ENCODE measurements at regions not wholly inside any gene's neighbourhood (a gene's known extent, or its start where the extent isn't known, plus 50 kb on each side); places are given as distances from the start of the nearest gene placed in this dataset.

DNA sequence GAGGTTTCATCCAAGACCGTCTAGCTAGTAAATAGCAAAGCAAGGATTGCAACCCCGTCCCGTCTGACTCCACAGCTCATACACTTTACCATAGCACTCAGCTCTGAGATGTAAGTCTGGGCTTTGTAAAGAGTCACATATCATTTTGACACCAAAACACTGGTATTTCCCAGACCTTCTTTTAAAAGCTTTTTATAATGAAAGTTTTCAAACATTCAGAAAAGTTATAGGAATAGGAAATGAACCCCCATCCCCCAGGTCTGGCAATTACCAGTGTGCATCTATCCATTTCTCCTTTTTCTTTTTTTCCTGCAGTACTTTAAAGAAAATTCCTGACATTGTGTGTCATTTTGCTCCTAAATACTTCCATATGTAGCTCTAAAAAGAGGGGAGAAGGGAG is 183.6 kb upstream of the CCND2 start:
- TF ChIP-seq, protein P1, sequence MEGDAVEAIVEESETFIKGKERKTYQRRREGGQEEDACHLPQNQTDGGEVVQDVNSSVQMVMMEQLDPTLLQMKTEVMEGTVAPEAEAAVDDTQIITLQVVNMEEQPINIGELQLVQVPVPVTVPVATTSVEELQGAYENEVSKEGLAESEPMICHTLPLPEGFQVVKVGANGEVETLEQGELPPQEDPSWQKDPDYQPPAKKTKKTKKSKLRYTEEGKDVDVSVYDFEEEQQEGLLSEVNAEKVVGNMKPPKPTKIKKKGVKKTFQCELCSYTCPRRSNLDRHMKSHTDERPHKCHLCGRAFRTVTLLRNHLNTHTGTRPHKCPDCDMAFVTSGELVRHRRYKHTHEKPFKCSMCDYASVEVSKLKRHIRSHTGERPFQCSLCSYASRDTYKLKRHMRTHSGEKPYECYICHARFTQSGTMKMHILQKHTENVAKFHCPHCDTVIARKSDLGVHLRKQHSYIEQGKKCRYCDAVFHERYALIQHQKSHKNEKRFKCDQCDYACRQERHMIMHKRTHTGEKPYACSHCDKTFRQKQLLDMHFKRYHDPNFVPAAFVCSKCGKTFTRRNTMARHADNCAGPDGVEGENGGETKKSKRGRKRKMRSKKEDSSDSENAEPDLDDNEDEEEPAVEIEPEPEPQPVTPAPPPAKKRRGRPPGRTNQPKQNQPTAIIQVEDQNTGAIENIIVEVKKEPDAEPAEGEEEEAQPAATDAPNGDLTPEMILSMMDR (IDR thresholded peaks at IDR 0.05 in 2 of 3, conservative IDR thresholded peaks at IDR 0.05 in 1 of 3; ENCODE audit: control insufficient read depth in 2 of 3, extremely low read depth in 1 of 3, insufficient read depth in 1 of 3, low read depth in 3 of 3, low read length in 3 of 3) = no peak
- no peak for TF ChIP-seq POLR2AphosphoS5 (IDR thresholded peaks at IDR 0.05; ENCODE audit: low read length)
- TF ChIP-seq POLR2A (IDR thresholded peaks at IDR 0.05; ENCODE audit: low read depth, low read length) = no peak
- no peak for TF ChIP-seq FOXM1 (IDR thresholded peaks at IDR 0.05; ENCODE audit: low read depth, low read length)
